ENCODE measurements at regions not wholly inside any gene's neighbourhood (a gene's known extent, or its start where the extent isn't known, plus 50 kb on each side); places are given as distances from the start of the nearest gene placed in this dataset.

DNA sequence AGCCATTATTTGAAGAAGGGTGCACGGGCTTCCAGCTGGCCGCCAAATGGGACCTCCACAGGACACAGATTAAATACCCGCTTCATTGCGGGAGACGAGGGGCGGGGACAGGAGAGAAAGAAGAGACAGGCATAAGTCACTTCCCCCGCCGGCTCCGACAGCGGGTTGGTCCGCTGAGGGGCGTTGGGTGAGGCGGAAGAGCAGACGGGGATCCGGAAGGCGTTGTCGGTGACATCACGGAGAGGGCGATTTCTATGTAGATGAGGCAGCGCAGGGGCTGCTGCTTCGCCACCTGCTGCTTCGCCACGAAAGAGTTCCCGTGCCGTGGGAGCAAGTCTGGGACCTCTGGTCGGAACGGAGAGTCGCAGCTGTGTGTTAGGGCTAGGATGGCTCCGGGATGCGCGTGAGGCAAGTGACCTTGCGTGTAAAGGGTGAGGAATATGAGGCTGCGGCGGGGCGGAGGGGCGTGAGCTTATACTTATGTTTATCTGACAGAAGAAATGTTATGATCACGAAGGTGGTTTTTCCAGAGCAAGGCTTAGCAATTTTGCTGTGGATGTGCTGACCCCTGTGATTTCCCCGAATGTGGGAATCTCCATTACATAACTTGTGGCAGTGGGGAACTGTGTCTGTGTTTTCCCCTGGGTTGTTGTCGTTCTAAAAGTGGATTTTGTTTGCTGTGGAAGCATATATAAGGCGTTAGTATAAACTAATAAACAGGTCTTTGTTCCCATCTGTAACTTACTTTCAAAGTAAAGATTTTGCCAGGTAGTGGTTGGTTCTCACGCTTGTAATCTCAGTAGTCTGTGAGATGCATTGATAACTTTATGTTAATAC, 52.9 kb downstream of the PPIAL4C start (continued):
- TF ChIP-seq POLR2H (tag; IDR thresholded peaks at IDR 0.05; ENCODE audit: low read depth) (peak; percentile 99), EP300 (IDR thresholded peaks at IDR 0.05; ENCODE audit: low read length) (peak; percentile 64; the same call in 1 of the 2 replicates), SRF (CRISPR knock-in tag; IDR thresholded peaks at IDR 0.05) (peak in 1 of 2 experiments; percentile 88; a peak in 1 of 4 replicates), ZNF23 (CRISPR knock-in tag; IDR thresholded peaks at IDR 0.05) (peak; percentile 84; the same call in 1 of the 2 replicates), FOXK1 (CRISPR knock-in tag; IDR thresholded peaks at IDR 0.05; ENCODE audit: borderline replicate concordance) (peak; percentile 84), PHTF2 (CRISPR knock-in tag; IDR thresholded peaks at IDR 0.05) (peak; percentile 91), ZNF444 (CRISPR knock-in tag; IDR thresholded peaks at IDR 0.05) (peak; percentile 93), ZNF561 (CRISPR knock-in tag; conservative IDR thresholded peaks at IDR 0.05) (peak; percentile 81; the same call in 1 of the 2 replicates), HLTF (IDR thresholded peaks at IDR 0.05) (peak; percentile 93; the same call in 1 of the 2 replicates), ETS1 (conservative IDR thresholded peaks at IDR 0.05; ENCODE audit: control insufficient read depth, low read depth, low read length) (peak; percentile 97), ESRRB (CRISPR knock-in tag; IDR thresholded peaks at IDR 0.05; ENCODE audit: borderline replicate concordance) (peak; percentile 95), MAZ (CRISPR knock-in tag; conservative IDR thresholded peaks at IDR 0.05 in 1 of 2, IDR thresholded peaks at IDR 0.05 in 1 of 2) (peak in 1 of 2 experiments; percentile 78; a peak in 3 of 4 replicates), ARNT (IDR thresholded peaks at IDR 0.05) (peak; percentile 86 to 95), PRDM10 (IDR thresholded peaks at IDR 0.05; ENCODE audit: partially characterized antibody) (peak; percentile 49), RUNX1 (IDR thresholded peaks at IDR 0.05; ENCODE audit: low read depth) (peak; percentile 98), ERF (CRISPR knock-in tag; IDR thresholded peaks at IDR 0.05) (peak; percentile 98), HDAC3 (IDR thresholded peaks at IDR 0.05; ENCODE audit: borderline replicate concordance, partially characterized antibody) (peak; percentile 92)
- TF ChIP-seq, protein P1, sequence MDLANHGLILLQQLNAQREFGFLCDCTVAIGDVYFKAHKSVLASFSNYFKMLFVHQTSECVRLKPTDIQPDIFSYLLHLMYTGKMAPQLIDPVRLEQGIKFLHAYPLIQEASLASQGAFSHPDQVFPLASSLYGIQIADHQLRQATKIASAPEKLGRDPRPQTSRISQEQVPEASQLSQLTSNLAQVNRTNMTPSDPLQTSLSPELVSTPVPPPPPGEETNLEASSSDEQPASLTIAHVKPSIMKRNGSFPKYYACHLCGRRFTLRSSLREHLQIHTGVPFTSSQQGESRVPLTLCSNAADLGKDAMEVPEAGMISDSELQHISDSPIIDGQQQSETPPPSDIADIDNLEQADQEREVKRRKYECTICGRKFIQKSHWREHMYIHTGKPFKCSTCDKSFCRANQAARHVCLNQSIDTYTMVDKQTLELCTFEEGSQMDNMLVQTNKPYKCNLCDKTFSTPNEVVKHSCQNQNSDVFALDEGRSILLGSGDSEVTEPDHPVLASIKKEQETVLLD (IDR thresholded peaks at IDR 0.05), result peak; percentile 87; the same call in 1 of the 2 replicates
- TF ChIP-seq, protein P2, sequence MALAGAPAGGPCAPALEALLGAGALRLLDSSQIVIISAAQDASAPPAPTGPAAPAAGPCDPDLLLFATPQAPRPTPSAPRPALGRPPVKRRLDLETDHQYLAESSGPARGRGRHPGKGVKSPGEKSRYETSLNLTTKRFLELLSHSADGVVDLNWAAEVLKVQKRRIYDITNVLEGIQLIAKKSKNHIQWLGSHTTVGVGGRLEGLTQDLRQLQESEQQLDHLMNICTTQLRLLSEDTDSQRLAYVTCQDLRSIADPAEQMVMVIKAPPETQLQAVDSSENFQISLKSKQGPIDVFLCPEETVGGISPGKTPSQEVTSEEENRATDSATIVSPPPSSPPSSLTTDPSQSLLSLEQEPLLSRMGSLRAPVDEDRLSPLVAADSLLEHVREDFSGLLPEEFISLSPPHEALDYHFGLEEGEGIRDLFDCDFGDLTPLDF (CRISPR knock-in tag; IDR thresholded peaks at IDR 0.05), result peak; percentile 67; the same call in 1 of the 2 replicates

Data from K562 (cell line).